Calu3 (cell line): ENCODE measurements at regions not wholly inside any gene's neighbourhood (a gene's known extent, or its start where the extent isn't known, plus 50 kb on each side); places are given as distances from the start of the nearest gene placed in this dataset.

ENCODE experiments used
- BruUV-seq: library from RNA; stranded (reverse); fragments of 400-500 nt; replicated peaks from 2 replicates; lab custom pipeline; 2021; lab: Mats Ljungman, UMichigan
- CTCF ChIA-PET: fragments of 300-600 bp; sonication (Branson Sonifier 250); formaldehyde crosslinking; loops from one replicate; lab custom pipeline; 2022; ENCODE audit warnings: antibody characterized with exemption; lab: Charles Lee
- DNase-seq: peaks from one replicate; pipeline ENCODE4 v3.0.0; 2022
- H3K27ac Mint-ChIP-seq: one replicate; pipeline ENCODE4 v1.8.0; 2022; ENCODE audit warnings: mixed read lengths; ENCODE audit not compliant: unreplicated experiment
- H3K27me3 Mint-ChIP-seq: one replicate; pipeline ENCODE4 v1.8.0; 2022; ENCODE audit warnings: mixed read lengths; ENCODE audit not compliant: unreplicated experiment
- H3K36me3 Mint-ChIP-seq: one replicate; pipeline ENCODE4 v1.8.0; 2022; ENCODE audit warnings: mild to moderate bottlenecking, moderate library complexity, mixed read lengths; ENCODE audit not compliant: insufficient read depth, unreplicated experiment
- H3K4me1 Mint-ChIP-seq: one replicate; pipeline ENCODE4 v1.8.0; 2022; ENCODE audit warnings: mild to moderate bottlenecking, low read depth, mixed read lengths; ENCODE audit not compliant: unreplicated experiment
- H3K4me3 Mint-ChIP-seq: one replicate; pipeline ENCODE4 v1.8.0; 2022; ENCODE audit warnings: mild to moderate bottlenecking, low read depth, moderate library complexity, mixed read lengths; ENCODE audit not compliant: unreplicated experiment
- H3K9me3 Mint-ChIP-seq: one replicate; pipeline ENCODE4 v1.8.0; 2022; ENCODE audit warnings: low read depth, mixed read lengths; ENCODE audit not compliant: unreplicated experiment
- intact Hi-C: fragments of 100-400 bp; cut with micrococcal nuclease; formaldehyde crosslinking; loops from one replicate; pipeline ENCODE4 v1.10.0; 2022; ENCODE audit not compliant: unreplicated experiment
- TF ChIP-seq, protein P1 (sequence below): fragments of 200-600 bp; IDR thresholded peaks from one replicate; pipeline ENCODE4 v1.8.0; 2022; ENCODE audit warnings: antibody characterized with exemption; ENCODE audit not compliant: unreplicated experiment

DNA sequence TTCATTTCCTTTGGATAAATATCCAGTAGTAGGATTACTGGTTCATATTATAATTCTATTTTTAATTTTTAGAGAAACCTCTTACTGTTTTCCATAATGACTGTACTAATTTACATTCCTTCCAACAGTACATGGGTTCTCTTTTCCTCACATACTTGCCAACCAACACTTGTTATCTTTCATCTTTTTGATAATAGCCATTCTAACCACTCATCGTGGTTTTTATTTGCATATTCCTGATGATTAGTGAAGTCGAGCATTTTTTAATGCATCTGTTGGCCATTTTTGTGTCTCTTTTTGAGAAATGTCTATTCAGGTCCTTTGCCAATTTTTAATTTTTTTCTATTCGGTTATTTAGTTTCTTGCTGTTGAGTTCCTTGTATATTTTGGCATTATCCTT lies 457.7 kb upstream of the PDE3A start:
- TF ChIP-seq, protein P1, sequence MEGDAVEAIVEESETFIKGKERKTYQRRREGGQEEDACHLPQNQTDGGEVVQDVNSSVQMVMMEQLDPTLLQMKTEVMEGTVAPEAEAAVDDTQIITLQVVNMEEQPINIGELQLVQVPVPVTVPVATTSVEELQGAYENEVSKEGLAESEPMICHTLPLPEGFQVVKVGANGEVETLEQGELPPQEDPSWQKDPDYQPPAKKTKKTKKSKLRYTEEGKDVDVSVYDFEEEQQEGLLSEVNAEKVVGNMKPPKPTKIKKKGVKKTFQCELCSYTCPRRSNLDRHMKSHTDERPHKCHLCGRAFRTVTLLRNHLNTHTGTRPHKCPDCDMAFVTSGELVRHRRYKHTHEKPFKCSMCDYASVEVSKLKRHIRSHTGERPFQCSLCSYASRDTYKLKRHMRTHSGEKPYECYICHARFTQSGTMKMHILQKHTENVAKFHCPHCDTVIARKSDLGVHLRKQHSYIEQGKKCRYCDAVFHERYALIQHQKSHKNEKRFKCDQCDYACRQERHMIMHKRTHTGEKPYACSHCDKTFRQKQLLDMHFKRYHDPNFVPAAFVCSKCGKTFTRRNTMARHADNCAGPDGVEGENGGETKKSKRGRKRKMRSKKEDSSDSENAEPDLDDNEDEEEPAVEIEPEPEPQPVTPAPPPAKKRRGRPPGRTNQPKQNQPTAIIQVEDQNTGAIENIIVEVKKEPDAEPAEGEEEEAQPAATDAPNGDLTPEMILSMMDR: no peak
- CTCF ChIA-PET: no interaction called here
- no TSS peak for BruUV-seq
- intact Hi-C loops: no loop called here
- Mint-ChIP-seq H3K9me3 (no peaks in the 10 kb centered on the region), H3K4me1 (peaks cover 29% of the 10 kb centered on the region), H3K27me3 (no peaks in the 10 kb centered on the region), H3K27ac (no peak overlapping the region), H3K4me3 (no peak overlapping the region), H3K36me3 (no peaks in the 10 kb centered on the region)
- no peak for DNase-seq

DNA sequence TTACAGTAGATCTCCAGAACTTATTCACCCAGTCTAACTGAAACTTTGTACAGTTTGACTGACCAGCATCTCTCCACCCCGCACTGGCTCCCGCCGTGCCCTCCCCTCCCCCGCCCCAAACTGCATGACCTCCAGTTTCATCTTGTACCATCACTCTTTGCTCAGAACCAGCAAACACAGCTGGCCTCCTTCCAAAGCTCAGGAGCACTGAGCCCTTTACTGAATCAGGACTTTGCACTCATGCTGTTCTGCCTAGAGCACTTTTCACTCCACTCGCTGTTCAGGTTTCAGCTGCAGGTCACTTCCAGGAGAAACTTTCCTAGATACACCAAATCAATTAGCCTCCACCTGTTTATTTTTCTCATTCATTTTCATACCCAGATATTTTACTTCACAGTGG lies 455.3 kb upstream of the PDE3A start:
- BruUV-seq: no TSS peak
- Mint-ChIP-seq H3K9me3 (no peaks in the 10 kb centered on the region), H3K36me3 (no peaks in the 10 kb centered on the region), H3K27ac (no peak overlapping the region), H3K4me3 (no peak overlapping the region), H3K27me3 (no peaks in the 10 kb centered on the region), H3K4me1 (peaks cover 44% of the 10 kb centered on the region)
- no peak for DNase-seq
- intact Hi-C loops: no loop called here
- CTCF ChIA-PET: interaction anchor here (0.6 to 0.7 kb wide), 2 partner anchors 114 to 276 kb away, joined by 5 to 8 read pairs; no protein-coding TSS in a partner anchor
- TF ChIP-seq, protein P1: no peak

DNA sequence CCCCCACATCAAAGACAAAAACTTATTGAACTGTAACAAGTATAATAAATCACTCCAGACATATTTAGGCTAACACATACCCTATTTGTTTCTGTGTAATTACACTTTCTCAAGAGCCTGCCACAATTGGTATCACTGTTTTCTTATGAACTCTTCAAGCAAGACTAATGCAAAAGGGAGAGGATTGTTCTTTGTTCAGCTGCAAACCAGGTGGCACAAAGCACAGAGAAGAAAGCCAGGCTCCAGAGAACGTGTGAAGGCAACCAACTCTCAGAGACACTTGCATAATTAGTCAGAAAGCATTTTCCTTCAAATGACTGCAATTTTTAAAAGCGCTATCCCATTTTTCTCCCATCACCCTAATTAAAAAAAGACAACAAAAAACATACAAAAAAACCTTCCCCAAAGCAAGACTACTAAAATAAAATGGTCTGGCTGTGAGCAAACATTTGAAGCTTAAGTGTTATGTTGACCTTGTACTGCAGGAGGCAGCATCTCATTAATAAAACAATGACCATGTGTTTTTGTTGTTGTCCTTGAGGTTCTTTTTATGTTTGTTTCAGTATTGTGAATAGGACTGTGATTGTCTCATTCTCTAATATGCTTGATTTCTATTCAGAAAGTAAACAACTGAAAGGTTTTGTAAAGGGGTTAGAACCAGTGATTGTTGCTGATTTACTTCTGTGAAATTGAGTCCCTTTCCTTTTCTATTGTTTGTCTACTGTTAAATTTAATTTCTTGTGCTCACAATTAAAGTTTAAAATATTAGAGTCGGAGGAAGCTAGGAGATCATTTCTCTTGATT lies 452.7 kb upstream of the PDE3A start:
- Mint-ChIP-seq H3K27me3 (no peaks in the 10 kb centered on the region), H3K4me1 (peaks cover 44% of the 10 kb centered on the region), H3K4me3 (no peak overlapping the region), H3K9me3 (peaks cover 3% of the 10 kb centered on the region), H3K27ac (peak overlapping the region; percentile 41), H3K36me3 (no peaks in the 10 kb centered on the region)
- intact Hi-C loops: loop anchor here (1.0 to 5.0 kb wide), 5 partner anchors 55 to 461 kb away; no protein-coding TSS in a partner anchor
- no TSS peak for BruUV-seq
- peak; percentile 32 for DNase-seq
- TF ChIP-seq, protein P1: peak; percentile 63
- CTCF ChIA-PET: interaction anchor here (0.6 to 2.0 kb wide), 6 partner anchors 52 to 461 kb away, joined by 3 to 10 read pairs (median 4); no protein-coding TSS in a partner anchor

DNA sequence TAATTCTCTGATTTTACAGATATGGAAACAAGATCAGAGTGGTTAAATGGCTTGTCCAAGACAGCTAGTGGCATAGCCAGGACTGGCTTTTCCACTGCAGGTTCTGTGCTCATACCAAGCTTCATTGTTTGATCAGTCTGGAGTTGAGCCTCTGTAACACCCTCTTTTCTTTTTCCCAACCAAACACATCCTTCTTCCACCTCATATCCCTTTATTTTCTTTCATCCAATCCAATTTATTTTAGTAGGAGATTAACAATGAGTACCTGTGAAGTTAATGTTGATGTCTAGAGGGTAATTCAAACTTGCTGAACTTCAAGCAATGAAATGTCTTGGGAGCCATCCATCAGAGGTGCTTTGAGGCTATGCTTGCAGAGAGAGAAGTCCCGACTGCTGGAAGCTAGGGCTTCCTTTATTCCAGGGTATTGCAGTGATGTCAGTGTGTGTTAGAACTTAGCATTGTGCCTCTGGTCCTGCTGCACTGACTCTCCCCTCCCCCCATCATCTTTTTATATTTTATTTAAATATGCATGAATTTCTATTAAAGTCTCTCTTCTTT lies 452.1 kb upstream of the PDE3A start:
- H3K4me1 Mint-ChIP-seq: peaks cover 44% of the 10 kb centered on the region
- intact Hi-C loops: loop anchor here (2.0 to 5.0 kb wide), 2 partner anchors 179 to 461 kb away; no protein-coding TSS in a partner anchor
- TF ChIP-seq, protein P1: no peak
- H3K9me3 Mint-ChIP-seq: peaks cover 4% of the 10 kb centered on the region
- CTCF ChIA-PET: interaction anchor here (0.6 to 2.0 kb wide), 6 partner anchors 52 to 460 kb away, joined by 3 to 10 read pairs (median 4); no protein-coding TSS in a partner anchor
- H3K36me3 Mint-ChIP-seq: no peaks in the 10 kb centered on the region
- peak overlapping the region; percentile 41 for H3K27ac Mint-ChIP-seq
- H3K27me3 Mint-ChIP-seq: no peaks in the 10 kb centered on the region
- H3K4me3 Mint-ChIP-seq: no peak overlapping the region
- DNase-seq: no peak
- no TSS peak for BruUV-seq
